ENCODE measurements at regions not wholly inside any gene's neighbourhood (a gene's known extent, or its start where the extent isn't known, plus 50 kb on each side); places are given as distances from the start of the nearest gene placed in this dataset.

GRCh38 chr4:124192544-124192943 is 520.0 kb downstream of the ANKRD50 start:
- Histone ChIP-seq H3K27me3 (no peaks in the 10 kb centered on the region), H3K4me1 (no peaks in the 10 kb centered on the region), H3K4me3 (no peak overlapping the region), H3K9me3 (no peaks in the 10 kb centered on the region), H3K36me3 (no peaks in the 10 kb centered on the region), H3K27ac (no peak overlapping the region)
- TF ChIP-seq POLR2A (IDR thresholded peaks at IDR 0.05) (no peak), CTCF (IDR thresholded peaks at IDR 0.05) (no peak)
- no peak for DNase-seq

GRCh38 chr4:124199185-124199584 is 513.3 kb downstream of the ANKRD50 start:
- Histone ChIP-seq H3K9me3 (no peaks in the 10 kb centered on the region), H3K4me1 (no peaks in the 10 kb centered on the region), H3K27me3 (no peaks in the 10 kb centered on the region), H3K4me3 (no peak overlapping the region), H3K27ac (no peak overlapping the region), H3K36me3 (no peaks in the 10 kb centered on the region)
- DNase-seq = no peak
- TF ChIP-seq POLR2A (IDR thresholded peaks at IDR 0.05) (no peak), CTCF (IDR thresholded peaks at IDR 0.05) (no peak)

GRCh38 chr4:124199755-124200154 is 512.8 kb downstream of the ANKRD50 start:
- Histone ChIP-seq H3K27me3 (no peaks in the 10 kb centered on the region), H3K27ac (no peak overlapping the region), H3K4me3 (no peak overlapping the region), H3K9me3 (no peaks in the 10 kb centered on the region), H3K4me1 (no peaks in the 10 kb centered on the region), H3K36me3 (no peaks in the 10 kb centered on the region)
- DNase-seq = no peak
- TF ChIP-seq CTCF (IDR thresholded peaks at IDR 0.05) = no peak
- TF ChIP-seq POLR2A (IDR thresholded peaks at IDR 0.05) = no peak

- H3K27ac ChIP-seq = no peak overlapping the region
- H3K27me3 ChIP-seq = no peaks in the 10 kb centered on the region
- DNase-seq = no peak
- H3K9me3 ChIP-seq = no peaks in the 10 kb centered on the region
- no peak overlapping the region for H3K4me3 ChIP-seq
- no peaks in the 10 kb centered on the region for H3K4me1 ChIP-seq
- TF ChIP-seq CTCF (IDR thresholded peaks at IDR 0.05) = no peak
- no peak for TF ChIP-seq POLR2A (IDR thresholded peaks at IDR 0.05)
- H3K36me3 ChIP-seq = no peaks in the 10 kb centered on the region
These were observed 510.9 kb downstream of the ANKRD50 start for GRCh38 chr4:124201636-124202035.

- H3K4me1 ChIP-seq = no peaks in the 10 kb centered on the region
- TF ChIP-seq POLR2A (IDR thresholded peaks at IDR 0.05) (no peak), CTCF (IDR thresholded peaks at IDR 0.05) (no peak)
- no peaks in the 10 kb centered on the region for H3K9me3 ChIP-seq
- DNase-seq = no peak
- no peak overlapping the region for H3K27ac ChIP-seq
- H3K4me3 ChIP-seq = no peak overlapping the region
- H3K36me3 ChIP-seq = no peaks in the 10 kb centered on the region
- H3K27me3 ChIP-seq = no peaks in the 10 kb centered on the region
These were observed 510.4 kb downstream of the ANKRD50 start for GRCh38 chr4:124202099-124202498.

- no peak for DNase-seq
- Histone ChIP-seq H3K4me1 (no peaks in the 10 kb centered on the region), H3K27me3 (no peaks in the 10 kb centered on the region), H3K9me3 (no peaks in the 10 kb centered on the region), H3K36me3 (no peaks in the 10 kb centered on the region), H3K4me3 (no peak overlapping the region), H3K27ac (no peak overlapping the region)
- TF ChIP-seq POLR2A (IDR thresholded peaks at IDR 0.05) (no peak), CTCF (IDR thresholded peaks at IDR 0.05) (no peak)
These were observed 508.8 kb downstream of the ANKRD50 start for GRCh38 chr4:124203613-124204238.
